SKM-1 treated with dmso at 0.1 percent for 144 hours (cell line): ENCODE measurements at regions not wholly inside any gene's neighbourhood (a gene's known extent, or its start where the extent isn't known, plus 50 kb on each side); places are given as distances from the start of the nearest gene placed in this dataset.

Experiments
- DNase-seq: peaks from one replicate; lab custom pipeline; 2025; ENCODE audit not compliant: unreplicated experiment; lab: John Stamatoyannopoulos, UW

DNA sequence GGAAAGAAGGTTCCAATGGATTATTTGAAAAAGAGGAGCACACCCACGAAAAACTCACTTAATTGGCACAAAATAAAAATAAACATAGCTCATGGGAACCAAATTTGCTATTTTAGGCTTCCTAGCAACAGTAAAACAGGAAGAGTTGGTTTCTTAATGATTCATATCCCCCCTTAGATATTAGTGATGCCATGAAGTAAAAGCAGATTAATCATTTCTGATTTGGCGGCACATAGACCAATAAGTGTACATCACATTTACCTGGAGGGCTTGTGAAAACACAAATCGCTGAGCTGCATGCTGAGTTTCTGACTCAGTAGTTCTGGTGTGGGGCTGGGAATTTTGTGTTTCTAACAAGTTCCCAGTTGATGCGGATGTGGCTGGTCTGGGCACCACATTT lies 260.4 kb downstream of the SLC4A3 start:
- DNase-seq = no peak

DNA sequence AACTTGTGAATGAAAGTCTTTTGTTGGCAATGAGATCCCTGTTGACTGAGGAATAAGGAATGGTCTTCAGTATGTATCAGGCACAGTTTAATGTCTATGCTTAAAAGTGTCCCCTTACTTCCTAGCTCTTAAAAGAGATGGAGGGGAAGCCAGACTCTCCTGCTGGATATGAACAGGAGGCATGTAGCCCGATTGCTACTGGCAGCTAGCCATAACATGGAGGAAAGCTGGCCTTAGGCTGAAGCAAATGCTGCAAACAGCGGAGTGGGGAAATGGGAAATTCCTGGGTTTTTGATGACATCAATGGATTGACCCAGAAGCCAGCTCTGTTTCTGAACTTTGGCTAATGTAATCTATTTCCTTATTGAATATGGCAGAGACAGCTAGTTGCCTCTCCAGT lies 266.1 kb downstream of the SLC4A3 start:
- DNase-seq = no peak

DNA sequence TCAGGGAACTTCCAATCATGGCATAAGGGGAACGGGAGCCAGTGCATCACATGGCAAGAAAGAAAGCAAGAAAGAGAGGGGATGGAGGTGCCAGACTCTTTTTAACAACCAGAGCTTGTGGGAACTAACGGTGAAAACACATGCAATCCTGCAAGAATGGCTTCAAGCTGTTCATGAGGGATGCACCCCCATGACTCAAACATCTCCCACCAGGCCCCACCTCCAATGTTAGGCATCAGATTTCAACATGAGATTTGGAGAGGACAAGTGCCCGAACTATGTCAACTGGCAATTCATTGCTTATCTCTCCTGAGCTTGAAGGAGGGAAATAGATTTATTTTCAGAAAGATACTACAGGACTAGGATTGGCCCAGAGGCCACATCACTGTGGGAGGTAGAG lies 270.0 kb downstream of the SLC4A3 start:
- no peak for DNase-seq

DNA sequence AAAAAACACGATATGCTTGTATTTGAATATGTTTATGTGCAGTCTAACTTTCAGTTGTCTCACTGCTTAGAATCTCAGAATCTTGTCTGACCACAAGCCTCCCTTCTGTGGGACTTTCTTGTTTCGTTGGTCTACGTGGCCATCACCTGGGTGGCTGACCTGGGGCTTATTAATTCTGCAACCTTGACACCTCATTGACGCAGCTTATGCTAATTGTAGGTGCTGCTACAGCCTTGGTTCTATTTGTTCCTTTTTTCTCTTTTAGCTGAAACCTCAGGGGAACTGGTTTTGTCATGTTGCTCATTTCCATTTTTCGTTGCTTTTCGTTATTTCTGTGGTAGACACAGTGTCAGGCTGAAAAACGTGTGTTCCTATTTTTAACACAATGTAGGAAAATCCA lies 273.7 kb downstream of the SLC4A3 start:
- no peak for DNase-seq

DNA sequence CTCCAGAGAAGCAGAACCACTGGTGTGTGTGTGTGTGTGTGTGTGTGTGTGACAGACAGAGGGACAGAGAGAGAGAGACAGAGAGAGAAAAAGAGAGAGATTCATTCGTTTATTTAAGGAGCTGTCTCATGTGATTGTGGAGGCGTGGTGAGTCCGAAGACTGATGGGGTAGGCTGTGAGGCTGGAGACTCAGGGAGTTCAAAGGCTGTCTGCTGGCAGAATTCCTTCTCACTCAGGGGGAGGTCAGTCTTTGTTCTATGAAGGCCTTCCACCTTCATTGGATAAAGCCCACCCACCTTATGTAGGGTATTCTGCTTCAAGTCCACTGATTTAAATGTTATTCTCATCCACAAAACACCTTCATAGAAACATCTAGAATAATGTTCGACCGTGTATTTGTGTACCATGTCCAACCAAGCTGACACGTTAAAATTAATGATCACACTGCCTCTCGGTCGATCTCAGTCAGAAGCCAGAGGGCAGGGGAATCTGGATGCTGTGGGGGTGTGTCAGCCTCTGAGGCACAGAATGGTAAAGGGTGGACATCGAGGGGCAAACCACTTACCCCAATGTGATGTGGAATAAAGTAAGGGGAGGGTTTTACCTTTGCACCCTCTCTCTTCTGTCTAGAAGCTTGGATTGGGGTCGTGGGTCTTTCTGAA lies 275.6 kb downstream of the SLC4A3 start:
- DNase-seq = no peak

DNA sequence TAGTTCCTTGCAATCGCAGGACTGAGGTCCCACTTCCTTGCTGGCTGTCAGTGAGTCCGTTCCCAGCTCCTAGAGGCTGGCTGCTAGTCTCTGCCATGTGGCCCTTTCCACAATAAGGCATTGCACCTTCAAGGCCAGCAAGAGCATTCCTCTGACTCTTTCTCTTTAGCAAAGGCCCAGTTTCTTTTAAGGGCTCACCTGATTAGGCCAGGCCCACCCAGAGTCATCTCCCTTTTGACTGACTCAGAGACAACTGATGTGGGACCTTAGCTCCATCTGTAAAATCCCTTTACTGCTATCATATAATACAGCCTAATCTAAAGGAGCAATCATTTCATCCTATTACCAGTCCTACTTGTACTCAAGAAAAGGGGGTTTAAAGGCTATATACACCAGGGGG lies 278.2 kb downstream of the SLC4A3 start:
- no peak for DNase-seq

DNA sequence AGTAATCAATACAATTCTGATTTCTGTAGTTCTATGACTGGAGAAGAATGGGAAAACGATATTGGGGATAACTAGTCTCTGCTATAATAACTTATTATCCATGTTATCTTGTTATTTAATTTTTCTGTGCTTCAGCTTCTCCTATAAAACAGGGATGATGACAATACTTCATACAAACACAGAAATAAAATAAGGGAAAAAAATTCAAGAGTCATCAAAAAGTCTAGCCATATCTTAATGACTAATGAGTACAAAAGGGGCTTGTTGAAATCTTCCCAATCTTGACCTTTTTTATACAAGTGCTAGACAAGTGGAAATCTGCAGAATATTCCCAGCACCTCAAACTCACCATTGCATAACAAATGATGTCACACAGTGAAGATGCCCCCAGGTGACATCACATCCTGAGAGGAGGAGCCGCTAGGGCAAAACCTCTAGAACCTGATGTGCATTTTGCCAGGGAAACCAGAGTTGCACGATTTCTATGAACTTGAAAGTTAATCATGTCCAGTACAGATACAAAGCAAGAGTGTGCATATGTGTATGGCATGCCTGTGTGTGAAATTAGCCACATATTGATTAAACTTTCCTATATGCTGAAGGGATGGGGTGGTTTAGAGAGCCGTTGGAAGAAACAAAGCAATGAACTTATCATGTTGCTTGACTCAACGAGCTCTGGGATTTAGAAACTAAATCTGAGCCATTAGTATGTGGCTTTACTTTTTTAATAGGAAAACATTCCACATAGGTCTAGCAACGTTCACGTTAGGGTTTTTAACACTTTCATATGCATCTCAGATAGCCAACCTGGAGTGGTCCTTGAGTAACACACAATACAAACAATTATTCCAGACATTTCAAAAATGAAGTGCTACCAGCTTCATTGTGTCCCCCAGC lies 278.9 kb downstream of the SLC4A3 start:
- no peak for DNase-seq

DNA sequence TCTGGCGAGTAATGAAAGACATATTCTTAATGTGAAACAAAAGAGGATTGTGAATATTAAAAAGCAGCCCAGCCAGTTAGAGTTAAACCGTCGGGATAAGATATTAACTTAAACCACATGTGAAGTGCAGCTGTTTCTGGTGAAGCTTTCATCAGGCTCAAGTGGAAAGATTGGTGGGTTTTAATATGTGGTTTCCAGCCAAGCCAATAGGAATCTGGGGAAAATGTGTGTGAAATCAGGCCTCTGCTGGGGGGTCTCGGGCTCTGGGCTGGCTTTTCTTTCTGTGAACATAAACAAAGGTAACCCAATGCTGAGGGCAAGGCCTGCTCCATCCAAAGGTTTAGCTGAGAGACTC lies 279.6 kb downstream of the SLC4A3 start:
- no peak for DNase-seq

DNA sequence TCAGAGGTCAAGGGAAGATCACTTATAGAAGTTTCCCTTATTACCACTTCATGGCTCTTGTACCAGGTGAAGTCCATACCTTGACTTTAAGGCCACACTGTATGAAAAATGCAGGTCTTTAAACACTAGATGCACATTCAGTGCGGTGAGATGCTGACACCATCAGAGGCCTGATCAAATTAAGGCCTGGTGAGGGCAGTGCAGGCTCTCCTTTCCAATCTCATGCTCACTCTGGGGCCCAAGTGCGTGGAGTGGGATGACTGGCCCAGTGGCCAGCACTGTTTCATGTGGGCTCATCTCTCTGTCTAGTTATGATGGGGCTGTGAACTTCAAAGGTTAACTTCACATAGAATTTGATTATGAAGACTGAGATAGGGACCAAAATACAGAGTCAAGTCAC lies 281.1 kb downstream of the SLC4A3 start:
- DNase-seq = no peak

DNA sequence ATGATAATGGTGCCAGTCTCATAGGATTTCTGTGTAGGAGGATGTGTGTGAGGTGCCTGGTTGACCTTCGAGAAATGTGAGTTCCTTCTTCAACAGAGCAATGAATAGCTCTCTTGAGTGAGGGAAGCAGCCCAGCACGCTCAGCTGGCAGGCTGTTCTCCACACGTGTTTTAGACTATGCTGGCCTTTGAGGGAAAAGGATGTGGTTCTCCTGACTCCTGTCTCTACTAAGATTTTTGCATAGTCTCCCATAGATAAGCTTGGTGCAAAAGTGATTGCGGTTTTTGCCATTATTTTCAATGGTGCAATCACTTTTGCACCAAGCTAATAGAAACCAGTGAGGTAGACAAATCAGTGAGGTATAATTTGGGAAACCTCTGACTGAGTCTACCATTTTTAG lies 284.1 kb downstream of the SLC4A3 start:
- no peak for DNase-seq

DNA sequence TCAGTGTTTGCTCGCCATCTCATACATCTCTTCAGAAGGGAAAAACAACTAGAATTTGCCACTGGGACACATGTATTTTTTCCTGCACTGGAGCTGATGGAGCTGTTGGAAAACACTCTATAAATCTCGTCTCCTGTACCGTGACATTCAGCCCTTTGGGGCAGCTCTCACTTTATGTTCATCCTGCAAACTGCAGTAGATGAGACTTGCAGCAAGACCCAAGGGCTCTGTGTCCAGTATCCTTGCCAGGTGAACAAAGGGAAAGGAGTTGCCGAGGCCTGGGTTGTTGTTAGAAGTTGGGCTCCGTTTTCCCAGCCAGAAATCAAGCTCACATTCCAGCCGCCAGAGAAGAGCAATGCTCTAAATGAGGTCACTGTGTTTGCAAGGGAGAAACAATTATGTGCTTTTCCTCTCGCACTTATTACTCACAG lies 285.1 kb downstream of the SLC4A3 start:
- no peak for DNase-seq

DNA sequence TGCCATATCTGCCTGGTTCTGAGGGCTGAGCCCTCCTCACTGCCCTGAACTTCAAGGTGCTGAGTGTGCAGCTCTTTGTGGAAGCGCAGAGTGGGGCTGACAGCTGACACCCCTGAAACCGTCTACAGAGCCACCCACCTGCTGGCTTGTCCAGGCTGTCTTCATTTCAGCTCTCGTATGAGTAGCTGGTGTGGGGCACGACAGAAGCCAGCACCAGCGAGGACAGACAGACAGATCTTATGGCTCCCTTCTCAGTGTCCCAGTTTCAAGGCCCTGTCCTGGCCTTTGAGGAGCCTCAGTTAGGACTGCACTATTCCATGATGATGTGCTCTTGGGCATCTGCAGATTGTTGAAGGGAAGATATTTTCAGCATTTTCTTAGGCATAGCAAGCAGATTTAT lies 287.1 kb downstream of the SLC4A3 start:
- DNase-seq = no peak

DNA sequence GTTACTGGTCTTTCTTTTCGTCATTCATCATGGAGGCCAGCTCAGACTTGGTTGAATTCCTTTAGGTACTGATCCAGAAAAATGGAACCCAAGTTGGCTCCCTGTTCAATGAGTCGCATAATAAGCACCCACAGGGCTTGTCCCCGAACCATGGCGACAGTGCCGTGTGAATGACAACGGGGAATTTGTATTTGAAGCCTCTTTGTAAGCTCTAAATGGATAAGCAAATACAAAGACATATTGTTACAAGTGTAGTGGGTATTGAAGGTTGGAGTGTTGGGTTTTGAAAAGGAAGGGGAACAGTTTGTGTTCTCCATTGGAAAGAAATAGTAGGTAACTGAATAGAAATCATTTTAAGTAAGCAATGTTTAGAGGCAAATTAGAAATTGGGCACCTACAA lies 288.9 kb downstream of the SLC4A3 start:
- no peak for DNase-seq

DNA sequence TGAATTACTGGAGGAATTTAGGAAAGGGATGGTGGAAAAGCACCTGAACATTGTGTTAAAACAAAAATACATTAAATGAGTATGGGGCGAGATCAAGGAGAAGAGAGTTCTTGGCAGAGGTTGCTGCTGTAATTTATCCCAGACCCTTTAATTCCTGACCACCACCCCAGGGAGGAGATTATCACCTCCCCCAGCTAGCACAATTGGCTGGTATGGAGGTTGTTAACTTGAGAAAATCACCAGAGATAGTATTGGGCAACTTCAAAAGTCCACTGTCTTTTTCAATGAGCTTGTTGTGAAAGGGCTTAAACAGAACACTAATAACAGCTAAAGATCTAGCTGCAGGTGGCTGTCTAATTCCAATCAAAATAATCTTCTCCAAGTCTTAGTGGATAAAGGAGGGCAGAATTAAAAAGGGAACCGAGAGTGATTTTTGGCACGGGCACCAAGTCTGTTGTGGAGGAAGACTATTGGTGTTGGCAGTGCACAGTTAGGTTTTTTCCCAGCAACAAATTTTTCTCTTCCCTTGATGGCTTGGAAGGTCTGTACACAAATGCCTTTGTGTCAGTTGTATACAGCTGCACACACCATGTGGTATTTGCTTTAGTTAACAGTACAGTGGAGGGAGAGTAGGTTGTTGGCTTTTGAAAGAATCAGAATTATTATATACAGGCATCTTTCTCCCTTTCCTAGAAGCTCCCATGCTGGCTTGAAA lies 289.5 kb downstream of the SLC4A3 start:
- DNase-seq = no peak

DNA sequence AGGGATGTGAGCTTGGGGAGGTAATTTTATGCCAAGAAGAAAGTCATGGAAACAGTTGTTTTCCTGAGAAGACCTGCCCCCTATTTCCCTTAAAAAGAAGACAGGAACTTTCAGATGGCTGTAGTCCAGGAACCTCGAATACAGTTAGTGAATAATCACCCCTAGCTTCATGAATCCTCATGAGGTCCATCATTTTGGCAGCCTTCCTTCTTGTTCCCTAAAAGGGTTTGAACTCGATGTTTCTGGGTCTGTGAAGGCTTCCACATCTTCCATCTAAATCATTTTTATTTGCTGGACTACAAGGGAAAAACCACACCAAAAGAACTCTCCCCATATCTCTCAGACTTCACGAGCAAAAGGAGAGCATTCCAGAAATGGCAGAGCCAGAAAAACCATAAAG lies 290.8 kb downstream of the SLC4A3 start:
- no peak for DNase-seq

DNA sequence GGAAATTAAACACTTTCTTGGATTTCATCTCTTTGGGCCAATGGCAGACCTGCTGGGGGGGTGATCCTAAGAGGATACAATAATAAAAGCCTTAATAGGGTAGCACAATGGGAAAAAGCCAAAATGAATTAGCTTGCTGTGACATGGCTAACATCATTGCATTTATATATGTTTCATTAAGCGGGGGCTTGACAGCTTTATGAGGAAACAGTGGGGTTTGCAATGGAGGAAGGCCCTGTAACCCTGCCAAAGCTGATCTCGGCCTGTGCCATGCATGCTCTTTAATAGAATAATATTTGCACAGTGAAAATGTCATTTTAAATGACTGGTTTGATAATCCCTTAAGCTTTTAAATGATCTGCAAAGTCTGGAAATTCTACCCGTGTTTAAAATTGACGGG lies 291.5 kb downstream of the SLC4A3 start:
- no peak for DNase-seq

DNA sequence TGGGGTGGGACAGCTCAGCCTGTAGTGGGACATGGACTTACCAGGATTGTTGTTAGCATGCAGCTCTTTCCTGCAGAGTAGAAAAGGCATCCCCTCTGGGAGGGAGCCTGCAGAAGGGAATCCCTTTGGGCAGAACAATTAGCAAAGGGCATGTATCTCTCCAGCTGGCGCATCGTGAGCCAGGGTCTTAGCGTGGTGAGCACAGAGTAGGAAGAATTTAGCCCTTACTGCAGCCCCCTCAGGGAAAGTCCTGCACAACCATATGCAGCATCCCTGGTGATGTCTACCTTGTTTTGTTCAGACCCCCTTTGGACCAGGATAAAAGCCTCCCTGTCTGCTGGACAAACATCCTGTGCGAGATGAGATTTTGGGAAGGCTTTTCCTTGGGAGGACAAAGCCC lies 292.1 kb downstream of the SLC4A3 start:
- no peak for DNase-seq

DNA sequence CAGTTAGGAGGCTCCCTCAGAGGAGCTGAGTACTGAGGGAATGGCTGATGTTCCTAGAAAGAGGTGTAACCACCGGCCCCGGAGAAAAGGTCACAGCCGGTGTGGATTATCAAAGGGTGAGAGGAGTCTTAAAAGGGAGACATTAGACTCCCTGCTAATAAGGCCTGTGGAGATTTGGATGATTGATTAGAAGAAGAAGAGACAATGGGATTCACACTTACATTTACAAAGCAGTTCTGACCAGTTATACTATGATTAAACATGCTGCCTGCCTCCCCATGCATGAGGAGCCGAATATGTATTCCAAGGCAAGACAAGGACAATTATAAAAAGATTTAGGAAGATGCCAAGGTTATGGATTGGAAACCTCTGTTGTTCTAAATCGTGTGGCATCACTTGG lies 302.4 kb downstream of the SLC4A3 start:
- DNase-seq = no peak

DNA sequence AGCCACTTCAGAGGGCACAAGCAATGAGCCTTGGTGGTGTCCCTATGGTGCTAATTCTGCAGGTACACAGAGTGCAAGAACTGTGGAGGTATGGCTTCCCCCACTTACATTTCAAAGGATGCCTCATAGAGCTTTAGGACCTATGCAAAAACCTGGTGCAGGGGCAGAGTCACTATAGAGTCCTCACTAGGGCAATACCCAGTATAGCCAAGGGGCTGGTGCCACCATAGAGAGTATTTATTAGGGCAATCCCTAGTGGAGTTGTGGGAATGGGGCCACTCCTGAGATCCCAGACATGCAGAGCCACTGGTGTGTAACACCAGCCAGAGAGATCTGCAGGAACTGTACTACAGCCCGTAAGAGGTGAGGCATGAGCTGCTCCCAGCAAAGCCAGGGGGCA lies 312.2 kb downstream of the SLC4A3 start:
- DNase-seq = no peak

DNA sequence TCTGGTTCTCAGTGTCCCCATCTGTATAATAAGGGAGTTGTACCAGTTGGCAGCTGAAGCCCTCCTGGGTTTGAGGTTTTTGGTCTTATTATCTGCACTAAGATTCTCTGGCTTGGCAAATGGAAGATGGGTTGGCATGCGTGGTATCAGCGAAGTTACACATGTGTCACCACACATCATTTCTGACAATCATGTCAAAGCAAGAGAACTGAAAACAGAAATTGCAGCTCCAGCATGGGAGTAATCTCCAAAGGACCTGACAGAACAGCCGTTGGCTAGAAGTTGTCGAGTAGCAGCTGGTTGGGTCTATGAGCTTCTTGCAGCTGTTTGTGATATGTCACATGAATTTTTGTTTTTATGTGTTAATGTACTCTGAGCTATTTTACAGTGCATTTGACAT lies 317.4 kb downstream of the SLC4A3 start:
- no peak for DNase-seq

DNA sequence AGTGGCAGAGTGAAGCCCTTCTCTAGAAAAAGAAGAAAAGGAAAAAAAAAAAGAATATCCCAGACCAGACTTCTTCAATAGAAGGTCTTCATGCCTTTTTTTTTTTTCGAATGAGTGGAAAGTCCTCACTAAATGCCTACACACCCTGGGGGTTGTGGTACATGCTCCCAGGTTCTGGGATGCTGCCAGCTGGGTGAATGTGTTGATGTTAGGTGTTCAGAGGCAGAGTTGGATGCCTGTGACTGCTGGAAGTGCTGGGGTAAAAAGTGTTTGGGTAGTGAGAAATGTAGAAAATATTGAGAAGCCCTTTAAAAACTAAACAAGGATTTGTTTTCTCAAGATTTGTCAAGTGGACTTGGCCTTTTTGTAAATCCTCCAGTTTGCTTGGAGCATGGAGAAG lies 318.6 kb downstream of the SLC4A3 start:
- no peak for DNase-seq

DNA sequence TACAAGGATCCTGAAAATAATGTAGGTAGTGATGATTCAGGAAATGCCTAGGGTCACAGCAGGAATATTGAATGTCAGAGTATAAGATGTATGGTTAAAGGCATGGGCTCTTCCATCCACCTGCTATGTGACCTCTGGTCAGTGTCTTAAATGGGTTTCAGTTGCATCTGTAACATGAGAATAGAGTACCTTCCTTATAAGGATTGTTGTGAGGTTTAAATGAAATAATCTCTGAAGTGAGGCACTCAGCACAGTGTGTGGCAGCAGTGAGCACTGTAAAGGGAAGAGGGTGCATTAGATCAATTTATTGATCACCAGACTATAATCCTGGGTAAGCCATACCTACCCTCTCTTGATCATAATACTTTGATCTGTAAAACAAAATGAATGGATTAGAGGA lies 319.1 kb downstream of the SLC4A3 start:
- DNase-seq = no peak
